HG02571 (cell line): ENCODE measurements at regions not wholly inside any gene's neighbourhood (a gene's known extent, or its start where the extent isn't known, plus 50 kb on each side); places are given as distances from the start of the nearest gene placed in this dataset.
"Not testable (repeated sequence)": the region's sequence is repeated elsewhere in the genome, so short reads cannot be mapped to it uniquely, and the experiment has no call there.

Experiments used
- ATAC-seq: cut with Tn5 transposase; IDR thresholded peaks from one replicate; pipeline ENCODE4 v1.9.1; 2021; ENCODE audit warnings: mild to moderate bottlenecking, moderate library complexity; ENCODE audit not compliant: unreplicated experiment

DNA sequence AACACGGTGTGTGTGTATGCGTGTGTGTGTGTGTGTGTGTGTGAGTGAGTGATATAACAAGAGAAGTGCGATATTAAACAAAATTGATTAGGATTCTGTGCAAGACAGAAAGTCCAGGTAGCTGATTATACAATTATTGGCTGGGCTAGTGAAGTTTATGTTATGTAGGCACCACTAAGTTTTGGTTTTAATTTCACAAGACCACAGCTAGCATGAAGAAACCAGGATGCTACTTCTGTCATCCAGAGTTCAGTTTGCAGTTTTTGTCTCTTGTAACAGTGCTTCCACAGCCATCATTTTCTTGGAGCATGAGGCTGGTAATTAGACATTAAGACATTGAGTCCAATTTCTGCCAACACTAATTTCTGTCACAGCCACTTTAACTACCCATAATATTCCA, 1590.2 kb upstream of the B3GALT2 start:
- ATAC-seq, result no peak

DNA sequence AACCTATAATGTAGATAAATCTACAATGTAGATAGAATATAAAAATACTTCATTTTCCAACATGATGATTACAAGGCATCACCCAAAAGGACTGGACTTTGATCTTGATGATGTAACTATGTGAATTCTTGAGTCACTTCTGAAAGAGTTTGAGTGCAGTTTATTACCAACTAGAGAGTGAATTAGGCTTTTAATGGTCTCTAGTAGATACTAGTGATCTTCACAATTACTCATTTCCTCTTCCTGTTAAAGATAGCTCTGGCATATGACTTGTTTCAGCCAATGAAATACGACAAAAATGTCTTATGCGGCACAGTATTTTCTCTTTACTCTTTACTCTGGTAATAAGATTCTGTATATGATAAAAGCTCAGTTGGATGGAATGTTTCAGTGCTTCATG, 1588.1 kb upstream of the B3GALT2 start:
- ATAC-seq, result no peak

DNA sequence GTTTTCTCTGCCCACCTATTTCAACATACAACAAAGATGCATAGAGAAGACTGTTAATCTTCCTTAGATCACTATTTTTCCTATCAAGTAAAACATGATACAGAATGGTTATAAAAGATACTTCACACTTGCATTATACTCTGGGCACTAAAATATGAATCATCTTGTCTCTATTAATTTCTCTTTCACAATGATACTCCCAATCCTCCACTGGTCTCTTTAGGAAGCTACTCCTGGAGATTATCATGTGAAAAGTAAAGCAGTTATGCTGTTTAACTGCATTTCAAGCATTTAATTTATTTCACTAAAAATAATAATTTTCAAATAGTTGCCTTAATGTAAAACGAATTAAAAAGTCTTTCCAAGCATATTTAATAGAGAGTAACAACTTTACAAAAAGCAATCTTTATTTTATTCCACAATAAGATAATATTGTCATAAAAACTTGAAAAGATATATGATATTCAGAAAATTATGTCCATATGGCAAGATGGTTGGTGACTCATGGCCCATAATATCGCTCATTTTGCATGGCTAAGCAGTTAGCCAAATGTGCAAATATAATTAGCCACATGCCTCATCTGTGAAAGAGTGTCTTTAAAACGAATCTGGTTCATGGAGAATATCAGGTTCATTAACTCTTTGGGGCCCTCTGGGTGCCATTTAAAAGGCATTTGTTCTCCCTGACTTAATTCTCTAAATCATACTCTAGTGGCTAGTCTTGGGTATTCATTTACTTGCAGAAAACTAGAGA, 1569.0 kb upstream of the B3GALT2 start:
- no peak for ATAC-seq

DNA sequence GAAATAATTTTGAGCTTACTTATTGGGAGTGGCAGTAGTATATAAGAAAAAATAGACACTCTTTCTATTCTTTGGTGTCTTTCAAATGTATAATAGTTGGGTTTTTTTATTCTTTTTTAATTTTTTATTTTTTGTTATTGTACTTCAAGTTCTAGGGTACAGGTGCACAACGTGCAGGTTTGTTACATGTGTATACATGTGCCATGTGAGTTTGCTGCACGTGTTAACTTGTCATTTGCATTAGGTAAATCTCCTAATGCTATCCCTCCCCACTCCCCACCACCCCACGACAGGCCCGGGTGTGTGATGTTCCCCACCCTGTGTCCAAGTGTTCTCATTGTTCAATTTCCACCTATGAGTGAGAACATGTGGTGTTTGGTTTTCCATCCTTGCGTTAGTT, 1552.4 kb upstream of the B3GALT2 start:
- ATAC-seq, result not testable (repeated sequence)

DNA sequence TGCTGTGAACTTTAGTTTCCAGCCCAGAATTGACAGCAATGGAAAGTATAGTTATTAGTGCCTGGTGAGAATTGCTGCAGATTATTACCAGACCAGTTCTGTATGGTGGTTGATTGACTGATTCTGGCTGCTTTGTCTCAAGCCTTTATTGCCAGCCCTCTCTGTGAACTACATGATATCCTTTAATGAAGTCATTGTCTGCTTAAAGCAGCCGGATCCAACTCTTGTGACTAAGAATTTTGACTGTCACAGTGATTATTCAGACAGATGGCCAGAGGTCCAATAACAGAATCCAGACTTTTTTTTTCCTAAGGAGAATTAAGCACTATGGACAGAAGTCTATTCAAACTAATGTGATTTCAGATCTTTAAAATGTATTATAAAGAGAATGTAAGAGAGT, 1548.6 kb upstream of the B3GALT2 start:
- no peak for ATAC-seq

DNA sequence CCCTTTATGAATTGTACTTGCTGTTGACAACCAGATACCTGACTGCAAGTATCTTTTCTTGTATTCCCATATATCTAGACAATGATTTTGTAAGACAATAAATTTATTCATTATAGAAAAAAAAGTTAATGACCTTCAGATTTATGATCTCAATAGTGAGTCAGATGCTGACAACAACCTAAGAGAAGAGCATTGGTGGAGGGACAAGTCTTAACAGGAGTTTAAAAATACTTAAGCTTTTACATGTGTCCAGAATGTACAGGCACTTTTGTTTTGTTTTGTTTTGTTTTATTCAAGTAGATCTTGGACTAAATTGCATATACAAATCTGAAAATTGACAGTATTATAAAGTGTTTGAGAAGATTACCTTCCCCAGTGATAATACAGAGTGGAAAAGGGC, 1544.6 kb upstream of the B3GALT2 start:
- ATAC-seq, result no peak

DNA sequence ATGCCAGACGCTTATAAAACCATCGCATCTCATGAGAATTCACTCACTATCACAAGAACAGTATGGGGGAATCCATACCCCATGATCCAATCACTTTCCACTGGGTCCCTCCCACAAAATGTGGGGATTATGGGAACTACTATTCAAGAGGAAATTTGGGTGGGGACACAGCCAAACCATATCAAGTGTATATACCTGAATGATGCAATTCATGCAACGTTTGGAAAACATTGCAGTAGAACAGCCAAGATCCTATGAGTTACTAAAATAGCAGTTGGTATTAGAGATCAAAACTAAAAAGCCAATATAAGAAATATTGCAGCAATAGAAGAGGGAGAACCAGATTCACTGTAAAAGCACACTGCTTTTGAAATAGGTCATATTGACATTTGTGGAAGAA, 1543.9 kb upstream of the B3GALT2 start:
- no peak for ATAC-seq

DNA sequence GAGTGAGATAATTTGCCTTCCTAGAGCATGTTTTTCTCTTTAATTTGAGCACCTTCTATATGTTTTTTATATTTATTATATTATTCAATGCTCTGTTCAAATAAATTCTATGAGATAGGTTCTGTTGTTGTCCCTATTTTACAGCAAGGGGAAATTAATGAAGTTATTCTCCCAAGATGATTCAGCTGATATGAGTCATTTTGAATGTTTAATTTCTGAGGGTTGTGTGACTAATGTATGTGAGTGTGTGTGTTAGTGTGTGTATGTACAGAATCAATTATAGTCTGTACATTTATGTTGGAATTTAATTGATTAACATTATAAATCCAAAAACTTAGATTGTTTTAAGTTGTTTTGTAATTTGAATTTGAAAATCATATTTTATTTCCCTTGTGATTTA, 1536.7 kb upstream of the B3GALT2 start:
- no peak for ATAC-seq

DNA sequence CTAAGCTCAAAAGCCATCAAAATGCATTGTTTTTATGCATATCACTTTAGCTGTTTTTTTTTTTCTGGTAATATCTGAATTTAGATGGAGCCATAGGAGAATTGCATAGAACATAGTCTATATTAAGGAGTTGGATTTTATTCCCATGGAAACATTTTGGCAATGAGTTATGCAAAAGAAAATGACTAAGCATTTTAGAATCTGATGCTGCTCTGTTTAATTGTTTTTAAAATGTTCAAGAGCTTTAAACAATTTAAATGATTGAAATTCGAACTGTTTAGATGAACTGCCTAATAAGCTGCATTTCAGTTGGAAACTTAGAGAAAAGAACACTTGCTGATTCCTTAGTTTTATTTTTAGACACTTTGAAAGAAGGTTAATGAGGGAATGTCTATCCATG, 1531.5 kb upstream of the B3GALT2 start:
- no peak for ATAC-seq

DNA sequence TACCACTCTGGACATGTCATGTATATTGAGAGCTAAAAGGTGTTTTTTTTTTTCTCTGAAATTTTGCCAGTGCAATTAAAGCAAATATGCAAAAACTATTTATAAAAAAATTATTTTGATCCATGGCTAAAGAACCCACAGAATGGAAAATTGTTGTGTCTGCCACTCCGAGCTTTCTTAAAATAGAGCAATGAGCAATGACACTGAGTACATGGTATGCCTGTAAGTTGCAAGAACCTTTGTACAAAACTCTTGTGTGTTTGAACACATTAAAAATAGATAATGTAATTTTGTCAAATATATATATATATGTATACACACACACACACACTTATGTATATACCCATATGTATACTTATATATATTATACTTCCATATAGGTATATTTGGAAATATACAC, 1530.9 kb upstream of the B3GALT2 start:
- ATAC-seq, result no peak

DNA sequence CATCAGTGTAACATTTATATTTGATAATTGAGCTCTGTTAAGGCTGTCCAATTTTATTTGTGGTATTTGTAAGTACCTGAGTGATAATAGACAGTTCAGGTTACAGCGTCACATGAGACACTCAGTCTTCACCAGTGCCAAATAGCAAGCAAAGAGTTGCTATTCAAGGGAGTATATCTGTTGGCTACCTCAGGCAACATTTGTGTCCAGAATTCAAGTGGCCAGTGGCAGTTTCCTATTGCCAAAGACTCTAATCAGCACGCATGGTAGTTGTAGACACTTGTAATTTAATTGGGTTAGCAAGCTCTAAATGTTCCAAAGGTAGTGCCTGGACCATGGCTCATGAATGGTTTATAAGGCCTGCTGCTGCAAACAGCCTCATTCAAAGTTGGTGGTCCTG, 1524.3 kb upstream of the B3GALT2 start:
- ATAC-seq, result no peak

DNA sequence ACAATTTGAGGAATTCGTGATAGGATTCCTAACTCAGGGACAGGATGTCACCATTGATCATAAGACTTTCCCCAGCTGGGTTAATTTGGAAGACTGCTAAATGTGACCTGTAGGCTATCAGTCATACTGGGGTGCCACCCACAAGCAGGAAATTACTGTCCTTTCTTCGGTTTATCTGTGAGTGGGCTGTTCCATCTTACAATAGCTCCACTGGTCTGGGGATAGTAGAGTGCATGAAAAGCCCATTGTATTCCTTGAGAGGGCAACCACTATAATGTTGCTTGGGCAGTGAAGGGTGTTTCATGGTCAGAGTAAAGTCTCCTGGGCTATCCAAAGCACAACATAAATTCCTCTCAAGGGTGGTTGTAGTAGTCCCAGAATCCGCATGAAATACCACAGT, 1523.0 kb upstream of the B3GALT2 start:
- no peak for ATAC-seq

DNA sequence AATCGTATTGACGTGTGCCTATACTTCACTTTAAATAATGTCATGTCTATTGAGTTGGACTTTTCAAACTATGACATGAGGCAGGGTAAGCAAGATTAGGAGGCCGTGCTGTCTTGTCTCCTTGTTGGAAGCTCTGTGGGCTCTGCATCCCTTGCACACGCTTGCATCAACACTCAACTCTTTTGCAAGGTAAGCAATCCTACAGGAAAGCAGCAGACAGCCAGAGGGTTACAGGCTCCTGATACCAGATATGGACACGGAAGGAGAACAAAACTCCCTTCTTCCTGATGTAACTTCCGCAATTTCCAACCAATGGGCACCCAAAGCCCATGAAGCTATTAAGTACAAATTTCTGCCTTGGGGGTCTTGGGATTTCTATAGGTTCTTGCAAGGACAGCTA, 1520.7 kb upstream of the B3GALT2 start:
- no peak for ATAC-seq

DNA sequence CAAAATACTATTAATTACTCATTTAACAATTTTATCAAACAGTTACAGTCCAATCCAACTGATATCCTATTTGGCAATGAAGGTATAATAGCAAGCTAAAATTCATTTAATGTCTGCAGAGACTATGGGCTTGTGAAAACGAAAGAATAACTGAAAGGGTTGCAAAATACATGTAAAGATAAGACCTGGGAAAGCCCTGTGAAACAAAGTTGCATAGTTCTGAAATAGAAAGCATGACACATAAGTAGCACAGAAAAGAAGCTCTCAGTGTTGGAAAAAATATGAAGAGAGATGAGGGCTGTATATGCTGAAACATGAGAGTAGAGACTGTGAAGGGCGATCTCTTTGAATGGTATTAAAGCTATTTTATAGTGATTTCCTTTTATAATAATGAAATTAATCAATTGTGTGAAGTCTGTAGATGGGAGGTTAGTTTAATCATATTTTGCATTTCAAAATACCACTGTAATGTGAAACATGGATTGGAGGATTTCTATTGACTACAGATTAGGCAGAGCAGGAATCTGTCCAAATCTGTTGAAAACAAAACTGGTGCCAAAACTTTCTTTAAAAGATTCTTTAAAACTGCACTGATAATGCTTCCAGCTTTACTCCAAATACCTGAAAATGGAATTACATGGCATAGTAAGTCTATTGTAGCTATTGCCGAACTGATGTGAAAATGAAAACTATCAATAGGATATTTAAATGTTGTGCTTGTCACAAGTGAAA, 1518.9 kb upstream of the B3GALT2 start:
- ATAC-seq, result peak; percentile 76

DNA sequence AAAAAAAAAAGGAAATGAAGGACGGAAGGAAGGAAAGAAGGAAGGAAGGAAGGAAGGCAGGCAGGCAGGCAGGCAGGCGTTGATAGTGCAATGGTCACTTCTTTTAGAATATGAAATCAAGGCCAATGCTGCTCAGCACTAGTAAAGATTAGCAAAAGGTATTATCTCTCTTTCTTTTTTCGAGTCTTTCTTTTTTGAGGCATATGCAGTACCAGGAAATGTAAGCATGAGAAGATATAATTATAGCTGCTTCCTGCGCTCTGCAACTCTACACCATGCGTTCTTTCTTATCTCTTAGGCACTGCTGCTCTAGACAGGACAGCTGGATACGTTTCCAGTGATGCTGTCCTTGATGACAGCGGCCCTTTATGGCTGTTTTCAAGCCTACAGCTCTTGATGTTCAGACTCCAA, 1512.5 kb upstream of the B3GALT2 start:
- ATAC-seq, result no peak

DNA sequence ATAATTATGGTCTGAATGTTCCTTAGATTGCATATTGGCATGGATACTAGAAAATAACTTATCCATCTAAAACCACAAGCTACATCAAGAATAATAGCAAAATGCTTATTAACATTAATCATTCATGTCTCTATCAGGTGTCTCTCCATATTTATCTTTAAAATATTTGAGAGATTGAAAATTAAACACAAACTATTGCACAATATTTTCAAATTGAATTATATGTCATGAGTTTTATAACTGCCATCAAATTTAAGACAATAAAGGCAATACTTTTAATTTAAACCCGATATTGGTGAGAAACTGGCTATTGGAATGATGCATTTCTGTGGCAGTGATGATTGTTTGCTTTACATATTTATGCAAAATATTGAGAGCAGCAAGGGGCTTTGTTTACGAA, 1506.8 kb upstream of the B3GALT2 start:
- ATAC-seq, result no peak

DNA sequence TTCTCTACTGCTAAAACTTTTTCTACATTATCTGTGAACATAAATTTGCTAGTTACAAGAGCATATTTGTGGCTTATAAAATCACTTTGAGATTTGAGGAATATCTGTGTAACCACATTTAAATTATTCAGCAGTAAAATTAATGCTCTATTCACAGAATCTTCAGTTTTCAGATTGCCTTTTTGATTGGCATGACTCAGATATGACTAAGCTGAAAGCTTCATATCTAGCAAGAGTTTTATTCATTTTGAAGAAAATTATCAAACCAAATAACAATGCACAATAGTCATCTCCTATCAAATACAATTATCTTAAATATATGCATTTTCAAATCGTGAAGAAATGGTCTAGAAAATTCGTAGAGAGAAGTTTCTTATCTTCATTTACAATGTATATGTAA, 1498.2 kb upstream of the B3GALT2 start:
- no peak for ATAC-seq

DNA sequence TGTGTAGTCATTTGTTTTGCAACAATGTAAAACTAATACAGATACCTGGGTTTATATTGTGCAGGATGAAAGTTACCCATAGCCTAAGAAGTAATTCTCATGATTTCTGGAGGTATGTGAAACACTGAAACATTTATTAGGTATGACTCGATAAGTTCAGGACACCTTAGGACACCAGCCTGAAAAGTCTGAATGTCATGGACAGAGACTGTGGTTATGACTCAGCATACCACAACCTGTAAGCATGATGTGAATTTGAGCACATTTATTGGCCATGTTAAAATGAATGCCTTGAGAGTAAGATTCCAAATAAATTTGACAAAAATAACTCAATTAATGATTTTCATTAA, 1471.7 kb upstream of the B3GALT2 start:
- ATAC-seq, result no peak

DNA sequence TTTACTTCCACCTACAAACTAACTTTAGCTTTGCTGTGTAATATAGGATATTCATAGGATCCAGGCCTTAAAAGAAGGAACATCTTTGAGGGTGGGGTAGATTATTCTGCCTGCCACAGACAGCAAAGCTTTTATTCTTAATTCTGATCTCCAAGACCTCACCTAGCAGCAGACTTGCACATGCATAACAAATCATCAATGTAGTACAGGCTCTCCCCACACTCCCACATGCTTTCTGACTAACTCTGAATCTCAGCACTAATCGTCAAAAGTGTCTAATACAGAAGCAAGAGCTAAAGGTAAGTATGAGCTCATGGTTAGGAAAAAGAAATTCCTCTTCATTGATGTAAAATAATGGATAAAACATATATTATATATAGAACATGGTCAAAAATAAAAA, 1468.5 kb upstream of the B3GALT2 start:
- ATAC-seq, result no peak

DNA sequence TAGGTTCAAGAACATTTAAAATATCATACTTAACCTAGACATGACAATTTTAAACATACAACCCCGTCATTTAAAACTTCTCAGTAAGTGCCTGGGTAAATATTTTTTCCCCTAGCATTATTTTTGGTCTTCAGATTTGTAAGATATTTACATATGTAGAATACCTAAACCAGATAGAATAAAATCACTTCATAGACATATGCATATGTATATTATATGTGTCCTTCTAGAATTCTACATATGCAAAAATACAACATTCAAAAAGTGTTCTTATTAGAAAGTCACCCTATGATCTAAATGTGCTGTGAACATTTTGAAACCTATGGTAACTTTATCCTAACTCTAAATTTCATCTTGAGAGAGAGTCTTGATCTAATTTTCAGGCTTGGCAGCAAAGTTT, 1467.0 kb upstream of the B3GALT2 start:
- ATAC-seq, result no peak

DNA sequence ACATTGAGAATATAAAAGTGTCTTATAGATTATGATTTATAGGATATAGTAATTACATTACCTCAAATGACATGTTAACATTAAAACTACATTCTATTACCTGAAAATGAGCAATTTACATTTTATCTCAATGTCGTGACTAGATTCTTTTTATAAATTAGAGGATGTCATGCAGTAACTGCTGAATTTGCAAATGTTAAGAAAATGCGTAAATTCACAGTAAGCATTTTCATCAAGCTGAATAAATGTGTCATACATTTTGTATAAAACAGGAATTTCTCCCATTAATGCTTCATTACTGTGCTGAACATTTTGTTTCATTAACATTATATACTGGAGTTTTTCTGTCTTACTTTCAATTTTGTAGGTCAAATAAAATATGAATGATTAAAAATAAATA, 1460.7 kb upstream of the B3GALT2 start:
- ATAC-seq, result no peak

DNA sequence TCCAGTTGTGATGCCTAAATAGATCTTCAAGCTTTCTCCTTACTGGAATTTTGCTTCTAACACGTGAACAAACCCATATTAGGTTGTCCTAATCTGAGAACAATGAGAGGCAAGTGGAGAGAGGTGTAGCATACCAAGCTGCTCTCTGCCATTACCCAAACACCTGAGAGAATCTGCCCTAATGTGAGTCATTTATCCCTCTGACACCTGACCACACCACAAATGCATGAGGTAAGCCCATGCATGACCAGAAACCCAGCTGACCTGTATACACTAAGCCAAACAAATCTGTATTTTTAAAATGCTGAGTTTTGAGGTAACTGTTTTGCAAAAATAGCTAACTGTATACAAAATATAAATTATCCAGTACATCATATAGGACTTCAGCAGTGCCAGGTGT, 1458.1 kb upstream of the B3GALT2 start:
- no peak for ATAC-seq

DNA sequence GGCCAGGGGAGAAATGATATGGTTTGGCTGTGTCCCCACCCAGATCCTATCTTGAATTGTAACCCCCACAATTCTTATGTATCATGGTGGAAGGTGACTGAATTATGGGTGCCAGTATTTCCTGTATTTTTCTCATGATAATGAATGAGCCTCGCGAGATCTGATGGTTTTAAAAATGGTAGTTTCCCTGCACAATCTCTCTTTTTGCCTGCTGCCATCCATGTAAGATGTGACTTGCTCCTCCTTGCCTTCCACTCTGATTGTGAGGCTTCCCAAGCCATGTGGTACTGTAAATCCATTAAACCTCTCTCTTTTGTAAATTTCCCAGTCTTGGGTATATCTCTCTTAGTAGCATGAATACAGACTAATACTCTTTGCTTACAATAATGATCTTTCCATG, 1453.9 kb upstream of the B3GALT2 start:
- no peak for ATAC-seq
